T-helper 2 cell treated with Interferon-gamma antibody and Interleukin-4, amounts not matched to agents 5 μg/mL and 100 μg/mL, for 36 hours (primary cell): ENCODE measurements at regions not wholly inside any gene's neighbourhood (a gene's known extent, or its start where the extent isn't known, plus 50 kb on each side); places are given as distances from the start of the nearest gene placed in this dataset.

Experiments
- DNase-seq: peaks from one replicate; pipeline ENCODE4 v3.0.0; 2021; ENCODE audit warnings: low spot score
- H3K27ac Mint-ChIP-seq: one replicate; pipeline ENCODE4 v1.8.0; 2021; ENCODE audit warnings: mild to moderate bottlenecking, mixed read lengths
- H3K27me3 Mint-ChIP-seq: one replicate; pipeline ENCODE4 v1.8.0; 2021; ENCODE audit warnings: low read depth, mixed read lengths
- H3K36me3 Mint-ChIP-seq: one replicate; pipeline ENCODE4 v1.8.0; 2021; ENCODE audit warnings: low read depth, mixed read lengths
- H3K4me1 Mint-ChIP-seq: one replicate; pipeline ENCODE4 v1.8.0; 2021; ENCODE audit warnings: low read depth, mixed read lengths
- H3K4me3 Mint-ChIP-seq: one replicate; pipeline ENCODE4 v1.8.0; 2022; ENCODE audit warnings: mild to moderate bottlenecking, moderate library complexity, mixed read lengths
- H3K9me3 Mint-ChIP-seq: one replicate; pipeline ENCODE4 v1.8.0; 2021; ENCODE audit warnings: mixed read lengths

GRCh38 chr2:120902592-120902991 lies 166.9 kb downstream of the GLI2 start:
- no peaks in the 10 kb centered on the region for H3K36me3 Mint-ChIP-seq
- no peaks in the 10 kb centered on the region for H3K9me3 Mint-ChIP-seq
- DNase-seq = no peak
- no peaks in the 10 kb centered on the region for H3K4me1 Mint-ChIP-seq
- no peak overlapping the region for H3K4me3 Mint-ChIP-seq
- H3K27ac Mint-ChIP-seq = no peak overlapping the region
- no peaks in the 10 kb centered on the region for H3K27me3 Mint-ChIP-seq

- H3K4me3 Mint-ChIP-seq = no peak overlapping the region
- no peaks in the 10 kb centered on the region for H3K36me3 Mint-ChIP-seq
- no peaks in the 10 kb centered on the region for H3K4me1 Mint-ChIP-seq
- H3K27me3 Mint-ChIP-seq = no peaks in the 10 kb centered on the region
- no peak overlapping the region for H3K27ac Mint-ChIP-seq
- DNase-seq = no peak
- no peaks in the 10 kb centered on the region for H3K9me3 Mint-ChIP-seq
Observed at GRCh38 chr2:120904379-120904778, 168.7 kb downstream of the GLI2 start.

GRCh38 chr2:120904830-120905234 lies 169.2 kb downstream of the GLI2 start:
- Mint-ChIP-seq H3K27ac (no peak overlapping the region), H3K27me3 (no peaks in the 10 kb centered on the region), H3K4me1 (no peaks in the 10 kb centered on the region), H3K36me3 (no peaks in the 10 kb centered on the region), H3K4me3 (no peak overlapping the region), H3K9me3 (no peaks in the 10 kb centered on the region)
- no peak for DNase-seq

DNA sequence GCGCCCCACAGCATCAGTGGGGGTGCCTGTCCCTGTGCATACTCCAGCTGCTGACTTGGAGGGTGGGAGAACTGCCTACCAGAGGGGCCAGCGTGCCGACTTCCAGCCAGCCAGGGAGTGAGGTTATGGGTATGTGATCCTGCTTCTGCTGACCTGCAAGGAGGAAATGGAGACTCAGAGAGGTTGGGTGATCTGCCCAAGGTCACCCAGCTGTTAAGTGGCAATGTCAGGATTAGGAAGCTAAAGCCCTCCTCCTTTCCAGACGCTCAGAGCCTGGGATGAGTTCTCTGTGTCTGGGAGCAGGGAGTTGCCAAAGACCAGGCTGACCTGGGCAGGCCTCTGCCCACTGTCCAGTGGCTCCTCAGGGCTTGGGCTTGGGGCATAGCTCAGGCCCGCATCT lies 169.6 kb downstream of the GLI2 start:
- Mint-ChIP-seq H3K4me1 (no peaks in the 10 kb centered on the region), H3K27ac (no peak overlapping the region), H3K9me3 (no peaks in the 10 kb centered on the region), H3K36me3 (no peaks in the 10 kb centered on the region), H3K27me3 (no peaks in the 10 kb centered on the region), H3K4me3 (no peak overlapping the region)
- no peak for DNase-seq

GRCh38 chr2:120905824-120906571 lies 170.3 kb downstream of the GLI2 start:
- no peaks in the 10 kb centered on the region for H3K27me3 Mint-ChIP-seq

DNA sequence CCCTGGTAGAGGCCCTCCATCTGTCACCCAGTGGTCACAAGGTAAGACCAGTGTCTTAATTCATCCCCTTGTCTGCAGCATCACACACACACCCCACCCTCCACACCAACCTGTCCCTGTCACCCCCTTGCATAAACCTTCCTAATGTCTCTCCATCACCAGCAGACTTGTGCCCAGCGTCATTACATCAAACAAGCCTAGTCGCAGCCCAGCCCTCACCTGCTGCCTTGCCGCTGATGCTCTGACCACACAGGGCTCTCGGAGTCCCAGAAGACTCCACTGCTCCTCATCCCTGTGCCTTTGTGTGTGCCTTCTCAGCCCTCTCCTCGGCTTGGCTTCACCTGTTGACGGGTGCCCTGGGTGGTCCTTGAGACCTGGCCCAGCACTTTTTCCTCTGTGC lies 171.2 kb downstream of the GLI2 start:
- no peak overlapping the region for H3K27ac Mint-ChIP-seq
- H3K27me3 Mint-ChIP-seq = no peaks in the 10 kb centered on the region
- no peaks in the 10 kb centered on the region for H3K36me3 Mint-ChIP-seq
- H3K9me3 Mint-ChIP-seq = no peaks in the 10 kb centered on the region
- H3K4me1 Mint-ChIP-seq = no peaks in the 10 kb centered on the region
- DNase-seq = no peak
- no peak overlapping the region for H3K4me3 Mint-ChIP-seq

More at GRCh38 chr2:120905824-120906571, 170.3 kb downstream of the GLI2 start:
- Mint-ChIP-seq H3K27ac (no peak overlapping the region), H3K9me3 (no peaks in the 10 kb centered on the region), H3K36me3 (no peaks in the 10 kb centered on the region), H3K4me1 (no peaks in the 10 kb centered on the region), H3K4me3 (no peak overlapping the region)
- DNase-seq = no peak

DNA sequence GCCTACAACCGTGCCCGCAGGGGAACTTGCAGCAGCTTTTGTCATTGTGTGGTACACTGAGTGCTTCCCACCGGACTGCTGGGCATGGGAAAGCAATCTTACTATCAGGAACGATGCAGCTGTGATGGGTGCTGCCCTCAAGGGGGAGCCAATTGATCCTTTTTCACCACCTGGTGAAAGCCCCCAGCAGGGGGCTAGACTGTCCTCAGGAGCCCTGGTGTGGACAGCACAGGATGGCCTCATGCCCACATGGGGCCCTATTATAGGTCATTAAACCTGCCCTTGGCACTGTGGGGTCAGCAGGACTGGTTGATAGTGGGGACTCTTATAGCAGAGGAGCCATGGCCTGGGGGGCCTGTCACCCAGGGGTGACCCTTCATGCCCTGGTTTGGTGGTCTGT lies 172.2 kb downstream of the GLI2 start:
- no peaks in the 10 kb centered on the region for H3K9me3 Mint-ChIP-seq
- no peaks in the 10 kb centered on the region for H3K36me3 Mint-ChIP-seq
- no peak for DNase-seq
- H3K27ac Mint-ChIP-seq = no peak overlapping the region
- H3K4me1 Mint-ChIP-seq = no peaks in the 10 kb centered on the region
- H3K4me3 Mint-ChIP-seq = no peak overlapping the region
- no peaks in the 10 kb centered on the region for H3K27me3 Mint-ChIP-seq

GRCh38 chr2:120908314-120908975 lies 172.8 kb downstream of the GLI2 start:
- H3K27me3 Mint-ChIP-seq = no peaks in the 10 kb centered on the region
- no peak overlapping the region for H3K27ac Mint-ChIP-seq
- H3K4me1 Mint-ChIP-seq = no peaks in the 10 kb centered on the region
- no peak overlapping the region for H3K4me3 Mint-ChIP-seq
- DNase-seq = no peak
- H3K9me3 Mint-ChIP-seq = no peaks in the 10 kb centered on the region
- H3K36me3 Mint-ChIP-seq = no peaks in the 10 kb centered on the region

DNA sequence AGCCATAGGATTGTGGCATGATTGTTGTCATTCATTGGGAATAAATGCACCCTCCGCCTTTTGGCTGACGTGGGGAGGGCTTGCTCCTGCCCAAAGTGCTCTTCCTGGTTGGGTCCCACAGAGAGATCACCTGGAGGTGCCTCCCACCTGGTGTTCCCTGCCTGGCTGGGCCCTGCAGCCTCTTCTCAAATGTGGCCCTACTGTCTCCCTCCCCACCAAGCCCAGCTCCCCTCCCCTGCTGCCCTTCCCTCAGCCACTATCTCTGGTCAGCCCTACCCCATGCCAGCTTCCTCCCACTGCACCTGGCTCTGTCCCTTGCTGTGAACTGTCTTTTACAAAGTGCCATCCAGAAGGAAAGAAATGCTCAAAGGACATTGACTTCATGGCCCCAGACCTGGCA lies 173.4 kb downstream of the GLI2 start:
- H3K27me3 Mint-ChIP-seq = no peaks in the 10 kb centered on the region
- no peak overlapping the region for H3K4me3 Mint-ChIP-seq
- DNase-seq = no peak
- no peak overlapping the region for H3K27ac Mint-ChIP-seq
- no peaks in the 10 kb centered on the region for H3K4me1 Mint-ChIP-seq
- no peaks in the 10 kb centered on the region for H3K36me3 Mint-ChIP-seq
- no peaks in the 10 kb centered on the region for H3K9me3 Mint-ChIP-seq

GRCh38 chr2:120910164-120910563 lies 174.5 kb downstream of the GLI2 start:
- DNase-seq = no peak
- Mint-ChIP-seq H3K9me3 (no peaks in the 10 kb centered on the region), H3K27ac (no peak overlapping the region), H3K27me3 (no peaks in the 10 kb centered on the region), H3K4me3 (no peak overlapping the region), H3K36me3 (no peaks in the 10 kb centered on the region), H3K4me1 (no peaks in the 10 kb centered on the region)

GRCh38 chr2:120910956-120911951 lies 175.6 kb downstream of the GLI2 start:
- Mint-ChIP-seq H3K27ac (no peak overlapping the region), H3K27me3 (no peaks in the 10 kb centered on the region), H3K4me3 (no peak overlapping the region), H3K4me1 (no peaks in the 10 kb centered on the region), H3K36me3 (no peaks in the 10 kb centered on the region), H3K9me3 (no peaks in the 10 kb centered on the region)
- no peak for DNase-seq

- DNase-seq = no peak
- Mint-ChIP-seq H3K27ac (no peak overlapping the region), H3K4me3 (no peak overlapping the region)
Observed at GRCh38 chr2:120912101-120912985, 176.7 kb downstream of the GLI2 start.

More at GRCh38 chr2:120912101-120912985, 176.7 kb downstream of the GLI2 start:
- H3K9me3 Mint-ChIP-seq = no peaks in the 10 kb centered on the region
- no peaks in the 10 kb centered on the region for H3K36me3 Mint-ChIP-seq
- H3K27me3 Mint-ChIP-seq = no peaks in the 10 kb centered on the region
- H3K4me1 Mint-ChIP-seq = no peaks in the 10 kb centered on the region
